ENCODE measurements at regions not wholly inside any gene's neighbourhood (a gene's known extent, or its start where the extent isn't known, plus 50 kb on each side); places are given as distances from the start of the nearest gene placed in this dataset.

- no peak for DNase-seq (ENCODE audit: low read depth in 1 of 2, low spot score in 1 of 2)
Observed at GRCh38 chr5:125117566-125117965, 371.1 kb upstream of the ZNF608 start.

GRCh38 chr5:125120012-125120411, 373.6 kb upstream of the ZNF608 start:
- no peak for DNase-seq (ENCODE audit: low read depth in 1 of 2, low spot score in 1 of 2)

GRCh38 chr5:125125031-125125823, 378.8 kb upstream of the ZNF608 start:
- no peak for DNase-seq (ENCODE audit: low read depth in 1 of 2, low spot score in 1 of 2)

GRCh38 chr5:125126050-125126449, 379.6 kb upstream of the ZNF608 start:
- no peak for DNase-seq (ENCODE audit: low read depth in 1 of 2, low spot score in 1 of 2)

GRCh38 chr5:125129151-125129806, 382.8 kb upstream of the ZNF608 start:
- no peak for DNase-seq (ENCODE audit: low read depth in 1 of 2, low spot score in 1 of 2)

- no peak for DNase-seq (ENCODE audit: low read depth in 1 of 2, low spot score in 1 of 2)
Observed at GRCh38 chr5:125130591-125130990, 384.2 kb upstream of the ZNF608 start.

GRCh38 chr5:125134216-125135081, 388.0 kb upstream of the ZNF608 start:
- no peak for DNase-seq (ENCODE audit: low read depth in 1 of 2, low spot score in 1 of 2)

GRCh38 chr5:125137535-125137934, 391.1 kb upstream of the ZNF608 start:
- no peak for DNase-seq (ENCODE audit: low read depth in 1 of 2, low spot score in 1 of 2)

GRCh38 chr5:125138266-125138665, 391.8 kb upstream of the ZNF608 start:
- DNase-seq (ENCODE audit: low read depth in 1 of 2, low spot score in 1 of 2), result no peak

GRCh38 chr5:125139590-125139989, 393.2 kb upstream of the ZNF608 start:
- DNase-seq (ENCODE audit: low read depth in 1 of 2, low spot score in 1 of 2), result no peak

GRCh38 chr5:125140220-125140619, 393.8 kb upstream of the ZNF608 start:
- DNase-seq (ENCODE audit: low read depth in 1 of 2, low spot score in 1 of 2), result no peak

GRCh38 chr5:125140855-125141254, 394.4 kb upstream of the ZNF608 start:
- DNase-seq (ENCODE audit: low read depth in 1 of 2, low spot score in 1 of 2), result no peak

- DNase-seq (ENCODE audit: low read depth in 1 of 2, low spot score in 1 of 2), result no peak
Observed at GRCh38 chr5:125142458-125142857, 396.0 kb upstream of the ZNF608 start.

GRCh38 chr5:125143011-125143410, 396.6 kb upstream of the ZNF608 start:
- no peak for DNase-seq (ENCODE audit: low read depth in 1 of 2, low spot score in 1 of 2)

GRCh38 chr5:125148076-125148475, 401.6 kb upstream of the ZNF608 start:
- DNase-seq (ENCODE audit: low read depth in 1 of 2, low spot score in 1 of 2), result no peak

GRCh38 chr5:125148706-125149105, 402.3 kb upstream of the ZNF608 start:
- DNase-seq (ENCODE audit: low read depth in 1 of 2, low spot score in 1 of 2), result no peak

GRCh38 chr5:125149110-125149509, 402.7 kb upstream of the ZNF608 start:
- no peak for DNase-seq (ENCODE audit: low read depth in 1 of 2, low spot score in 1 of 2)

GRCh38 chr5:125149527-125149926, 403.1 kb upstream of the ZNF608 start:
- DNase-seq (ENCODE audit: low read depth in 1 of 2, low spot score in 1 of 2), result no peak

GRCh38 chr5:125150041-125150669, 403.7 kb upstream of the ZNF608 start:
- no peak for DNase-seq (ENCODE audit: low read depth in 1 of 2, low spot score in 1 of 2)

- no peak for DNase-seq (ENCODE audit: low read depth in 1 of 2, low spot score in 1 of 2)
Observed at GRCh38 chr5:125151150-125151900, 404.9 kb upstream of the ZNF608 start.

GRCh38 chr5:125152044-125152443, 405.6 kb upstream of the ZNF608 start:
- DNase-seq (ENCODE audit: low read depth in 1 of 2, low spot score in 1 of 2), result no peak
